HG02870 (cell line): ENCODE measurements at regions not wholly inside any gene's neighbourhood (a gene's known extent, or its start where the extent isn't known, plus 50 kb on each side); places are given as distances from the start of the nearest gene placed in this dataset.
"Not testable (repeated sequence)": the region's sequence is repeated elsewhere in the genome, so short reads cannot be mapped to it uniquely, and the experiment has no call there.

Experiments used
- ATAC-seq: cut with Tn5 transposase; IDR thresholded peaks from one replicate; pipeline ENCODE4 v1.9.1; 2021; ENCODE audit warnings: mild to moderate bottlenecking, moderate library complexity; ENCODE audit not compliant: unreplicated experiment

- ATAC-seq = no peak
These were observed 489.1 kb downstream of the CSNK1G3 start for GRCh38 chr5:124001036-124001615.

- no peak for ATAC-seq
These were observed 488.6 kb downstream of the CSNK1G3 start for GRCh38 chr5:124000538-124000937.

- ATAC-seq = no peak
These were observed 485.7 kb downstream of the CSNK1G3 start for GRCh38 chr5:123997462-123998215.

GRCh38 chr5:123997064-123997461, 485.1 kb downstream of the CSNK1G3 start:
- ATAC-seq = no peak

GRCh38 chr5:123992641-123993040, 480.7 kb downstream of the CSNK1G3 start:
- ATAC-seq = no peak

- ATAC-seq = no peak
These were observed 476.0 kb downstream of the CSNK1G3 start for GRCh38 chr5:123987956-123988355.

GRCh38 chr5:123976379-123977033, 464.5 kb downstream of the CSNK1G3 start:
- ATAC-seq = peak; percentile 80

- not testable (repeated sequence) for ATAC-seq
These were observed 463.5 kb downstream of the CSNK1G3 start for GRCh38 chr5:123975521-123975920.

- ATAC-seq = no peak
These were observed 454.8 kb downstream of the CSNK1G3 start for GRCh38 chr5:123966781-123967180.

- ATAC-seq = no peak
These were observed 453.6 kb downstream of the CSNK1G3 start for GRCh38 chr5:123965626-123966025.

GRCh38 chr5:123964884-123965283, 452.9 kb downstream of the CSNK1G3 start:
- no peak for ATAC-seq

- ATAC-seq = no peak
These were observed 448.5 kb downstream of the CSNK1G3 start for GRCh38 chr5:123960526-123960925.

GRCh38 chr5:123951582-123951977, 439.6 kb downstream of the CSNK1G3 start:
- no peak for ATAC-seq

- no peak for ATAC-seq
These were observed 439.0 kb downstream of the CSNK1G3 start for GRCh38 chr5:123950701-123951581.

GRCh38 chr5:123949807-123950340, 437.9 kb downstream of the CSNK1G3 start:
- ATAC-seq = no peak

- no peak for ATAC-seq
These were observed 437.2 kb downstream of the CSNK1G3 start for GRCh38 chr5:123949043-123949804.

- no peak for ATAC-seq
These were observed 435.8 kb downstream of the CSNK1G3 start for GRCh38 chr5:123947797-123948196.

GRCh38 chr5:123945548-123945947, 433.6 kb downstream of the CSNK1G3 start:
- no peak for ATAC-seq

GRCh38 chr5:123943151-123943550, 431.2 kb downstream of the CSNK1G3 start:
- no peak for ATAC-seq

- no peak for ATAC-seq
These were observed 428.4 kb downstream of the CSNK1G3 start for GRCh38 chr5:123940416-123940815.
